SK-N-SH (cell line): ENCODE measurements at regions not wholly inside any gene's neighbourhood (a gene's known extent, or its start where the extent isn't known, plus 50 kb on each side); places are given as distances from the start of the nearest gene placed in this dataset.

Experiments used
- CTCF ChIP-seq: fragments of 200-600 bp; sonication (generic); IDR thresholded peaks from 2 replicates; pipeline ENCODE4 v1.6.1; 2017; ENCODE audit warnings: antibody characterized with exemption, mild to moderate bottlenecking, moderate library complexity
- GABPA ChIP-seq: IDR thresholded peaks from 2 replicates; pipeline ENCODE4 v1.4.0; 2012; ENCODE audit warnings: low read depth, mild to moderate bottlenecking
- GATA2 ChIP-seq: sonication (generic); formaldehyde crosslinking; IDR thresholded peaks from 2 replicates; pipeline ENCODE4 v1.5.0; 2020; ENCODE audit warnings: mild to moderate bottlenecking, missing genetic modification reagents
- MAX ChIP-seq: IDR thresholded peaks from 2 replicates; pipeline ENCODE4 v1.4.0; 2012; ENCODE audit warnings: low read depth
- NFIC ChIP-seq: IDR thresholded peaks from 2 replicates; pipeline ENCODE4 v1.4.0; 2012; ENCODE audit warnings: borderline replicate concordance
- RAD21 ChIP-seq: IDR thresholded peaks from 2 replicates; pipeline ENCODE4 v1.6.1; 2012; ENCODE audit warnings: mild to moderate bottlenecking, low read length
- REST ChIP-seq: IDR thresholded peaks from 2 replicates; pipeline ENCODE4 v1.6.1; 2012; ENCODE audit warnings: mild to moderate bottlenecking, low read depth, low read length, moderate library complexity

GRCh38 chr16:48102083-48103008, 53.4 kb downstream of the ABCC12 start:
- TF ChIP-seq CTCF = no peak
- no peak for TF ChIP-seq GABPA
- TF ChIP-seq MAX = no peak
- no peak for TF ChIP-seq NFIC
- no peak for TF ChIP-seq REST
- no peak for TF ChIP-seq RAD21
- no peak for TF ChIP-seq GATA2
